SJCRH30 (cell line): ENCODE measurements at regions not wholly inside any gene's neighbourhood (a gene's known extent, or its start where the extent isn't known, plus 50 kb on each side); places are given as distances from the start of the nearest gene placed in this dataset.

ENCODE experiments used
- DNase-seq, 2 experiments: peaks; one replicate each; pipeline ENCODE4 v3.0.0-alpha.2; 2015 to 2020
- H3K27ac ChIP-seq: fragments of 250-450 bp; sonication (Bioruptor Pico); 2 replicates; pipeline ENCODE4 v1.5.1; 2020; ENCODE audit warnings: mild to moderate bottlenecking, moderate library complexity
- H3K27me3 ChIP-seq: fragments of 250-450 bp; sonication (Bioruptor Pico); 2 replicates; pipeline ENCODE4 v1.5.1; 2020; ENCODE audit warnings: mild to moderate bottlenecking, moderate library complexity
- H3K36me3 ChIP-seq: fragments of 250-450 bp; sonication (Bioruptor Pico); 2 replicates; pipeline ENCODE4 v1.5.1; 2020; ENCODE audit warnings: mild to moderate bottlenecking, moderate library complexity
- H3K4me1 ChIP-seq: fragments of 250-450 bp; sonication (Bioruptor Pico); 2 replicates; pipeline ENCODE4 v1.5.1; 2020; ENCODE audit warnings: mild to moderate bottlenecking, moderate library complexity
- H3K4me3 ChIP-seq: fragments of 250-450 bp; sonication (Bioruptor Pico); 2 replicates; pipeline ENCODE4 v1.5.1; 2020; ENCODE audit warnings: mild to moderate bottlenecking, moderate library complexity
- H3K9me3 ChIP-seq: fragments of 250-450 bp; sonication (Bioruptor Pico); replicated peaks from 2 replicates; pipeline ENCODE4 v1.5.1; 2020; ENCODE audit warnings: mild to moderate bottlenecking, moderate library complexity

- DNase-seq = no peak
- no peaks in the 10 kb centered on the region for H3K9me3 ChIP-seq
- H3K27ac ChIP-seq = no peak overlapping the region
- H3K27me3 ChIP-seq = no peaks in the 10 kb centered on the region
- peaks cover 4% of the 10 kb centered on the region; the same call in 1 of the 2 replicates for H3K4me1 ChIP-seq
- H3K36me3 ChIP-seq = no peaks in the 10 kb centered on the region
- H3K4me3 ChIP-seq = no peak overlapping the region
Observed at GRCh38 chr12:91988086-91988923, 157.3 kb downstream of the BTG1 start.

GRCh38 chr12:91986084-91986483 lies 159.6 kb downstream of the BTG1 start:
- Histone ChIP-seq H3K27ac (no peak overlapping the region), H3K36me3 (no peaks in the 10 kb centered on the region), H3K4me1 (peaks cover 4% of the 10 kb centered on the region; the same call in 1 of the 2 replicates), H3K4me3 (no peak overlapping the region), H3K9me3 (no peaks in the 10 kb centered on the region), H3K27me3 (no peaks in the 10 kb centered on the region)
- no peak for DNase-seq

- Histone ChIP-seq H3K9me3 (no peaks in the 10 kb centered on the region), H3K4me3 (no peak overlapping the region), H3K27ac (peak overlapping the region; percentile 13; the same call in 1 of the 2 replicates), H3K4me1 (peaks cover 4% of the 10 kb centered on the region; the same call in 1 of the 2 replicates), H3K27me3 (no peaks in the 10 kb centered on the region), H3K36me3 (no peaks in the 10 kb centered on the region)
- DNase-seq = peak in 1 of 2 experiments; percentile 36
Observed at GRCh38 chr12:91985002-91985787, 160.5 kb downstream of the BTG1 start.

- DNase-seq = no peak
- no peak overlapping the region for H3K4me3 ChIP-seq
- H3K27ac ChIP-seq = peak overlapping the region; percentile 13; the same call in 1 of the 2 replicates
- H3K27me3 ChIP-seq = no peaks in the 10 kb centered on the region
- peaks cover 4% of the 10 kb centered on the region; the same call in 1 of the 2 replicates for H3K4me1 ChIP-seq
- H3K36me3 ChIP-seq = no peaks in the 10 kb centered on the region
- H3K9me3 ChIP-seq = no peaks in the 10 kb centered on the region
Observed at GRCh38 chr12:91984556-91984955, 161.1 kb downstream of the BTG1 start.

GRCh38 chr12:91983935-91984334 lies 161.7 kb downstream of the BTG1 start:
- no peaks in the 10 kb centered on the region for H3K36me3 ChIP-seq
- DNase-seq = no peak
- H3K27ac ChIP-seq = no peak overlapping the region

GRCh38 chr12:91982946-91983345 lies 162.7 kb downstream of the BTG1 start:
- Histone ChIP-seq H3K4me1 (peaks cover 4% of the 10 kb centered on the region; the same call in 1 of the 2 replicates), H3K27me3 (no peaks in the 10 kb centered on the region), H3K4me3 (no peak overlapping the region), H3K27ac (no peak overlapping the region), H3K36me3 (no peaks in the 10 kb centered on the region), H3K9me3 (no peaks in the 10 kb centered on the region)
- no peak for DNase-seq

More at GRCh38 chr12:91983935-91984334, 161.7 kb downstream of the BTG1 start:
- peaks cover 4% of the 10 kb centered on the region; the same call in 1 of the 2 replicates for H3K4me1 ChIP-seq
- H3K27me3 ChIP-seq = no peaks in the 10 kb centered on the region
- H3K4me3 ChIP-seq = no peak overlapping the region
- no peaks in the 10 kb centered on the region for H3K9me3 ChIP-seq

GRCh38 chr12:91980389-91980821 lies 165.2 kb downstream of the BTG1 start:
- Histone ChIP-seq H3K4me1 (peaks cover 4% of the 10 kb centered on the region; the same call in 1 of the 2 replicates), H3K4me3 (no peak overlapping the region), H3K36me3 (no peaks in the 10 kb centered on the region), H3K9me3 (no peaks in the 10 kb centered on the region), H3K27ac (no peak overlapping the region), H3K27me3 (no peaks in the 10 kb centered on the region)
- no peak for DNase-seq

- Histone ChIP-seq H3K4me3 (no peak overlapping the region), H3K27ac (no peak overlapping the region), H3K9me3 (no peaks in the 10 kb centered on the region), H3K36me3 (no peaks in the 10 kb centered on the region), H3K4me1 (no peaks in the 10 kb centered on the region), H3K27me3 (no peaks in the 10 kb centered on the region)
- no peak for DNase-seq
Observed at GRCh38 chr12:91978143-91978542, 167.5 kb downstream of the BTG1 start.

- Histone ChIP-seq H3K27me3 (no peaks in the 10 kb centered on the region), H3K27ac (no peak overlapping the region), H3K36me3 (no peaks in the 10 kb centered on the region), H3K4me1 (no peaks in the 10 kb centered on the region), H3K9me3 (no peaks in the 10 kb centered on the region), H3K4me3 (no peak overlapping the region)
- no peak for DNase-seq
Observed at GRCh38 chr12:91975891-91976290, 169.8 kb downstream of the BTG1 start.

- Histone ChIP-seq H3K27ac (no peak overlapping the region), H3K4me1 (no peaks in the 10 kb centered on the region)
- DNase-seq = no peak
Observed at GRCh38 chr12:91974541-91975085, 171.0 kb downstream of the BTG1 start.

GRCh38 chr12:91973813-91974212 lies 171.8 kb downstream of the BTG1 start:
- H3K4me3 ChIP-seq = no peak overlapping the region
- H3K36me3 ChIP-seq = no peaks in the 10 kb centered on the region
- no peaks in the 10 kb centered on the region for H3K9me3 ChIP-seq
- H3K27me3 ChIP-seq = no peaks in the 10 kb centered on the region
- no peak overlapping the region for H3K27ac ChIP-seq
- no peak for DNase-seq
- no peaks in the 10 kb centered on the region for H3K4me1 ChIP-seq

More at GRCh38 chr12:91974541-91975085, 171.0 kb downstream of the BTG1 start:
- H3K9me3 ChIP-seq = no peaks in the 10 kb centered on the region
- no peaks in the 10 kb centered on the region for H3K27me3 ChIP-seq
- H3K36me3 ChIP-seq = no peaks in the 10 kb centered on the region
- no peak overlapping the region for H3K4me3 ChIP-seq

GRCh38 chr12:91972896-91973295 lies 172.8 kb downstream of the BTG1 start:
- Histone ChIP-seq H3K36me3 (no peaks in the 10 kb centered on the region), H3K27me3 (no peaks in the 10 kb centered on the region), H3K9me3 (no peaks in the 10 kb centered on the region), H3K4me1 (no peaks in the 10 kb centered on the region), H3K4me3 (no peak overlapping the region), H3K27ac (no peak overlapping the region)
- no peak for DNase-seq

- DNase-seq = no peak
- Histone ChIP-seq H3K27me3 (no peaks in the 10 kb centered on the region), H3K27ac (no peak overlapping the region), H3K4me1 (no peaks in the 10 kb centered on the region), H3K9me3 (no peaks in the 10 kb centered on the region), H3K36me3 (no peaks in the 10 kb centered on the region), H3K4me3 (no peak overlapping the region)
Observed at GRCh38 chr12:91968777-91969171, 176.9 kb downstream of the BTG1 start.

GRCh38 chr12:91968076-91968776 lies 177.4 kb downstream of the BTG1 start:
- Histone ChIP-seq H3K27me3 (no peaks in the 10 kb centered on the region), H3K9me3 (no peaks in the 10 kb centered on the region), H3K36me3 (no peaks in the 10 kb centered on the region), H3K4me3 (no peak overlapping the region), H3K4me1 (no peaks in the 10 kb centered on the region), H3K27ac (no peak overlapping the region)
- no peak for DNase-seq
